ENCODE measurements at regions not wholly inside any gene's neighbourhood (a gene's known extent, or its start where the extent isn't known, plus 50 kb on each side); places are given as distances from the start of the nearest gene placed in this dataset.
"Not testable (repeated sequence)": the region's sequence is repeated elsewhere in the genome, so short reads cannot be mapped to it uniquely, and the experiment has no call there.

DNA sequence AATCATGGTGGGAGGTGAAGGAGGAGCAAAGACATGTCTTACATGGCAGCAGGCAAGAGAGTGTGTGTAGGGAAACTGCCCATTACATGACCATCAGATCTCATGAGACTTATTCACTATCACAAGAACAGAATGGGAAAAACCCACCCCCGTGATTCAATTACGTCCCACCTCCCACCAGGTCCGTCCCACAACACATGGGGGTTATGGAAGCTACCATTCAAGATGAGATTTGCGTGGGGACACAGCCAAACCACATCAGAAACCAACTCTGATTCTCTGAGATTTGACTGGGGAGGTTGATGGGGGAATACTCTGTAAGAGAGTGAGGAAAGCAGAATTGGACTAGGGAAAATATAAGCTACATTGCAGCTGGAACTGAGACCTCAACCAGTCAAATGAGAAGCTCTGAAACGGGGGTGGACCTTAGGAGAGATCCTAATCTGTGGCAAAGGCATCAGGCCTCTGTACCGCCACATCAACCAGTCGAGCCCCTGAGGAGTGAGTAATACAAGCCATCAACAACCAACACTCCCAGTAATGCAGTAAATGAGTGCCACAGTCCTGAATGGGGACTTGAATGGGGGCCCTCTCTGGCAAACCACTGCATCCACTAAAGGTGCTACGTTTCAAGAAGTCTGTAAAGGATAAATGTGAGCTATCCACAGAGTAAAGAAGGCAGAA lies 207.9 kb upstream of the GADL1 start:
- DNase-seq: no peak

DNA sequence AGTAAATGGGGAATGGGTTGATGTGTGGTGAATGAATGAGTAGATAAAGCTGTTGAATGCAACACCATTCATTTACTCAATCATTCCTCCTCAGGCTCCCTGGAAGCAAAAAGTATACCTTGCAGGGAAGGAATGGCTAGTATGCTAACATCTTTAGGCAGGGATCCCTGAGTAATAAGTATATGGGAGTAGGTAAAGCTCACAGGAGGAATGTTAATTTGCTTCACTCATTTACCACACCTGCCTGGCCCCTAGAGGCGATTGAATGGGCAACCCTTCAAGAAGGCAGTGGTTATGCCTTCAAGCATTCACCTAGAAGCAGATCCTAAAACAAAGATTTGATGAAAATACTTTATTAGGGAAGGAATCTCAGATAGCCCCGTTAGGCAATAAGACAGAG lies 208.7 kb upstream of the GADL1 start:
- DNase-seq: no peak

DNA sequence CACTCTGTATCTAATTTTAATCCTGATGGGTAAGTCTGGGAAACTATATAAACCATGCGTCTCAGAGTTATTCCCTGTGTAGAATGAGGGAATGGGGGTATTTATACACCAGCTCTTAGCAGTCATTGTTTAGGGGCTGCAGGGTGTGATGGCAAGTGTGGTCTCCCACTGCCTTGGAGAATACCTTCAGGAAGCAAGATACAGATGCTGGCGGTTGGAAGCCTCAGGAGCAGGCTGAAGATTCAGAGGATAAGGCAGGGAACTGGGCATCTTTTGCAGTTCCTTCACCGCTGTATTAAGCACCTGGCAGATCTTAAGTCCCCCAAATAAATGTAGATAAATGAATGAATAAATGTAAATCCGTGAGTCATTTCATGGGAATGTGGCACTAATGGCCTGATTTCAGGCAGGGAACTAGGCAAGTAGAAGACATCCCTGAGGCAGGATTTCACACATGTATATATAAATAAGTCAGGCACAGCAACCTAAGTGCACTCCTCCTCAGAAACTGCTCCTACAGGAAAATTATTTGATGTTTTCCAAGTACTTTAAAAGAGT lies 209.2 kb upstream of the GADL1 start:
- DNase-seq: no peak

DNA sequence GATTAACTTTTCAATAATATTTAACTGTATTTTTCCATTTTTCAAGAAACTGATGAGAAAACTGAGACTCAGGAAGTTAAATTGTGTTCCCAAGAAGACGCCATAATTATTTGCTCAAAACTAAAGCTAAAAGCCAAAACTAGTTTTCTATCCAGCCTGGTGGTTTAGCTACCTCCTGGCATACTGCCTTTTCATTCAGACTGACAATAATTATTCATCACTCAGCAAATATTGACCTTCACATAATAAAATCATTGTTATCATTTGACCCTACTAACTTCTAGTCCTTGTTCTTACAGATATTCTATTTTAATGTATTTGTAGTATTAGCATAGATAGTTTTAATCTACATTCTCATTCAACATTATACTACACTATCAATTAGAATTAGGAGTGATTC lies 210.6 kb upstream of the GADL1 start:
- DNase-seq: no peak

DNA sequence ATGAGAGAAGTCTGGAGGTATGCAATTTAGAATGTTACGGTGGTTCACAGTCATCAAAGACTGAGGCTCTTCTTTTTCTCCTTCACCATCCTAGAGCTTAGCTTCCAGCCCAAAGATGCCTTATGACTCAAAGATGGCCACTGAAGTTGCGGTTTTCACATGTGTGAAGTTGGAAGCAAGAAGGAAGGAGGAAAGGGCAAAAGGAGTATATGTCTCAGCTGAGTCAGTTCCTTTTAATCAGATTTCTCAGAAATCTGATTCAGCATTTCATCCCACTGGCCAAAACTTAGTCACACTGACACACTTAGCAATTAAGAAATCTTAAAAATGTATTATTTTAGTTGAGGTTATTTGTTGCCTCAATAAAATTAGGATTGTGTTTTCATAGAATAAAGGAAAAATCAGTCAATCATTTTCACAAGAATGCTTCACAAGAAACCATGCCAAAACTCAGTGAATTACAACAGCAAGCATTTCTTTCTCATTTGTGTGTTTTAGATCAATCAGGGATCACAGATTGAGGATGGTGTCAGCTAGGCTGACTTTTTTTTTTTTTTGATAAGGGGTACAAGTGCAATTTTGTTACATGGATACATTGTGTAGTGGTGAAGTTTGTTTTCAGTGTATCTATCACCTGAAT lies 211.1 kb upstream of the GADL1 start:
- no peak for DNase-seq

DNA sequence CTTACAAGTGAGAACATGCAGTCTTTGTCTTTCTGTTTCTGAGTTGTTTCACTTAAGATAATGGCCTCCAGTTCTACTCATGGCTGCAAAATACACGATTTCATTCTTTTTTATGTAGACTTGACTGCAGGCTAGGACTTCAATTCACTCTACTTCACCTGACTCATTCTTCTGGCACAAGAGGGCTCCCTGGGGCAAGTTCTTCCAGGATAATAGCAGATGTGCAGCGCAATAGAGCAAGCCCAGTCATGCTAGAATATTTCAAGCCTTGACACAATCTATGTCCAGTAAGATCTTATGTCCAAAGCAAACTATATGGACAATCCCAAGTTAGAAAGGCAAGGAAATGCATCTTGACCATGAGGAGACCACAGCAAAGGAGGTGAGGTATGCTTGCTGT lies 211.7 kb upstream of the GADL1 start:
- DNase-seq: no peak

DNA sequence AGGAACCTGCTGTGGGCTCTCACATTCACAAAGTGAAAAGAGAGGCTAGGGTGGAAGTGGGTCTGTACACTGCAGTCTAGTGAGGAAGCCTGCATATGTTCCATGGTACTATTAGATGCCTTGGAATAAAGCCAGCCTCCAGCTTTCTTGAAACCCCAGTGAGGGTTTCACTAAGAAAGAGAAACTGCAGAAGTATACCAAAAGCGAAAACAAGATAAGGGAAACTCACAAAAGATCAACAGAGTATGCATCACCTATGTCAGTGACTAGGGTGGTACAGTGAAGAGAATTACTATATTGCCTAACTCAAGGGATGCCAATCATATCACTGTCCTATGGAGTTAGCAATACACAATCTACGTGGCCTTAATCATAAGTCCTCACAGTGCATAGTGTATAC lies 212.5 kb upstream of the GADL1 start:
- no peak for DNase-seq

DNA sequence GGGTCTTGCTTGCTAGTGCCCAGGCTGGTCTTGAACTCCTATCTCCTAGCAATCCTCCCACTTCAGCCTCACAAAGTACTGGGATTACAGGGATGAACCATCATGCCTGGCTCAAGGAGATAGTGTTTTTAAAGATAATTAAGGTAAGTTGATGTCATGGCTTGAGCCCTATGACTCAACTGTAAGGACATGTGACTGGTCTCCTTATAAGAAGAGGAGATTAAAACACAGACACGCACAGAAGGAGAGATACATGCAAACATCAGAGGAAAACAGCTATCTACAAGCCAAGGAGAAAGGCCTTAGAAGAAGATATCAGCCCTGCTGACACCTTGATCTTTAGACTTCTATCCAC lies 220.4 kb upstream of the GADL1 start:
- DNase-seq: no peak

DNA sequence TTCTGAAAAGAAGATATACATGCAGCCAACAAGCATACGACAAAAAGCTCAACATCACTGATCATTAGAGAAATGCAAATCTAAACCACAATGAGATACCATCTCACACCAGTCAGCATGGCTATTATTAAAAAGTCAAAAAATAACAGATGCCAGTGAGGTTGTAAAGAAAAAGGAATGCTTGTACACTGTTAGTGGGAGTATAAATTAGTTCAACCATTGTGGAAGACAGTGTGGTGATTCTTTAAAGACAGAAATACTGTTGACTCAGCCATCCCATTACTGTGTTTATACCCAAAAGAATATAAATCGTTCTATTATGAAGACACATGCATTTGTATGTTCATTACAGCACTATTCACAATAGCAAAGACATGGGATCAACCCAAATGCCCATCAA lies 221.1 kb upstream of the GADL1 start:
- DNase-seq: not testable (repeated sequence)

DNA sequence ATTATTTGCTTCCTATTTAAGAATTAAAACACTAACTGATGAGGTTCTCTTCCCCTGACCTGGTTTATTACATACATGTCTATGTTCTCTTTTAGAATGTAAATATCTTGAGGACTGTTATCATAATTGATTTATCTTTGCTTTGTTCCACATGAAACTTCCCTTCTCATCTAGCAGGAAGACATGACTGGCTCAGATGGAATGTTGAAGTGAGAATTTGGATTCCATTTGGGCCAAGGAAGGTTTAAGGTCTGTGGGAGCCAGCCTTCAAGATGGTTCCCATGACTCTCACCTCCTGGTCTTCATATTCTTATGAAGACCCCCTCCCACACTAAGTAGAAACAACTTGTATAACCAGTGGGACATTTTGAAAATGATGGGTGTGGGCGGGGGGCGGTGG lies 222.2 kb upstream of the GADL1 start:
- no peak for DNase-seq

DNA sequence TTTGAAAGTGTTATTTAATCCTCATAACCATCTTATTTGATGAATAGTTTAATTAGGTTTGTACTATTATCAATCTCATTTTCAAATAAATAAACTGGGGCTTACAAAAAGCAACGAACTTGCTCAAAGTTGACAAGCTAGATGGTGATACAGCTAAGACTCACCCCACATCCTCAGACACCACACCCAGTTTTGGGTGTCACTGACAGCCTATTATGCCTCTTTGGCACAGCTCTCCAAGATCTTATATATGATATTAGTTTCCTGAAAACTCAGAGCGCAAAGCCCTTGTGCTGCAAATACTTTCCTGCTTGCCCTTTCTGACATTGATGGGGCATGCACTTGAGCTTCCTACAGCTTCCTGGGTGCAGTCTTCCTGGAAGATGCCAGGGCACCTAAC lies 223.4 kb upstream of the GADL1 start:
- no peak for DNase-seq

DNA sequence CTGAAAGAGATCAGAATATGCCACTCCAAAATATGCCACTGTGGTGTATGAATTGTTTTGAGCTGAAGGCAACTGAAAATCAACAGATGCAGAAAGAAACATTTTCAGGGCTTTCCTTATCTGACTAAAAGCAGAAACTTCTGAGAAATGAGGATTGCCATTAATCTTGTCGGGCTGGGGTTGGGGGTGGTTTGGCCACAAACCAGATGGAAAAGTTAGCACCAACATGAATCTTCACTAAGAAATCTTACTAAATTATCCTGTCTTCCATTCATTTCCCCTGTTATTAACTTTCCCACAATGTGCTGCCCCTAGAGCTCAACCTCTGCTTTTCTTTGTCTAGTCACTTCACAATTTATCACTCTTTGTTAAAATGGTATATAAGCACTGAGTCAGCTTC lies 229.9 kb upstream of the GADL1 start:
- no peak for DNase-seq

DNA sequence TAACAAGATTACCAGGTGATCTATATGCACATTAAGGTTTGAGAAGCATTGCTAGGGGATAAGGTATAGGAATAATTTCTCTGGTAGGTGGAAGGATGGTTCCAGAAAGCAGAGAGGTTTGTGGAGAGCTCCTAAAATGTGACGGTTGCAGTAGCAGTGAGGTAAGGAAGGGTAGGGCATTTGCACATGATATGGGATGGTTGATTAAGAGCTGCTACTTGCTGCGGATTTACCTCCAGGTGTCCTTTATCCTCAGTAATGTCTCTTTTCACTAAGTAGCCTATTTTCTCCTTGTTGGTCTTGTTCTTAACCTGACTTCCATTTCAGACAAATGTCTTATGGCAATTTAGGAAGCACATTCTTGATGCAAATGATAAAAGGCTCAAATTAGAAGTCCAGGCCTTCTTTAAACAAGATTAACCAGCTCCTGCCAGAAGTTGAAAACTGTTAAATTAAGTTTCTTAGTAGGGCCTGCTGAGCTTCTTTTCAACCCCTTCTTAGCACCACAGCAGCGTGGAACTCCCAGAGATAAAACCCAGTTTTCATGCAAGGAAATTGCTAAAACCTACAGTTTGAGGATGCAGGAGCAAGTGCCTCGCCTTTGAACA lies 231.1 kb upstream of the GADL1 start:
- no peak for DNase-seq

DNA sequence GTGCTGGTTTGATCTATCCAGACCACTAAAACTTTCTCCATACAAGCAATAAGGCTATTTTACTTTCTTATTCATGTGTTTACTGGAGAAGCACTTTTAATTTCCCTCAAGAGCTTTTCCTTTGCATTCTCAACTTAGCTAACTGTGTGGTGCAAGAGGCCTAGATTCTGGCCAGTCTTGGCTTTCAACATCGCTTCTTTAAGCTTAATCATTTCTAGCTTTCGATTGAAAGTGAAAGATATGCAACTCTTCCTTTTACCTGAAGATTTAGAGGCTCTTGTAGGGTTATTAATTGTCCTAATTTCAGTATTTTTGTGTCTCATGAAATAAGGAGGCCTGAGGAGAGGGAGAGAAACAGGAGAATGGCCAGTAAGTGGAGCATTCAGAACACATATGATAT lies 234.8 kb upstream of the GADL1 start:
- no peak for DNase-seq

DNA sequence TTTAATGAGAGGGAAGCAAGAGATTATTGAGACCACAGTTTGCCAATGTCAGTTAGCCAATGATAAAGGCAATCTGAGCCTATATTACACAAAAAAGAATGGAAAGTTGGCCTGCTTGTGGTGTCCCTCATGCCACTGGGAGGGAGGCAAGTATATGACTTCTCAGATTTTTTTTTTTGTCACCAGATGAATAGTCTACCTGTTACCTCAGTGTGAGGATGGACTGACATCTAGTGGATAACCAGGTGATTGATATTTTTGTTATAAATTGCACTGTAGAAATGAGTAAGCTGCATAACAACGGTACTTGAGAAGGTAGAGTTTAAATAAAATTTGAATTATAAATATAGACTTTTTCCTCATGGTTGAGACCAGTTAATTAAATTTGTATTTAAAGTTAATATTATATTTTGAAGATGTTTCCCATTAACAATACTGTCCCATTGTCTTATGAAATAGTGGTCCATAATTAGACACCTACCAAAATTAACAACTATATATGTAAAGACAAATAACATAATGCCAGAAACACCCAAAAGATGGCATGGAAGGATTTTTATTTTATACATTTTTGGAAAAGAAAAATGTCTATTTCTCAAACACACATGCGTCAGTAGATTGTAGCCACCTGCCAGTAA lies 237.8 kb upstream of the GADL1 start:
- DNase-seq: no peak

DNA sequence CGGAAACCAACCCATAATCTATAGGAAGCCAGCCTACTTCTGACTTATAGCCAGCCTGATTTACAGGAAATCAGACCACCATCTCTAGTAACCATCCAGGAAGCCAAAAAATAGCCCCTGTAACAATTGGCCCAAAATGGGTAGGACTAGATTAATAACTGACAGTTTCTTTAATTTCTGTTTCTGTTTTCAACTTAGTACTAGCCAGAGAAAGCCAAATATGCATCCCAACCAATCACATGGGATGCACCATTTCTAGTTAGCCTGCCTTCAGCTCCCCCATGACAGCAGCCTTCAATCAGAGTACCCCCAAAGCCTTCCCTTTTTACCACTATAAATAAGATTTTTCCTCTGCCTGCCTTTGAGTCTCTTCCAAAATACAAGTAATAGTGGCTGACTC lies 239.1 kb upstream of the GADL1 start:
- DNase-seq: no peak

DNA sequence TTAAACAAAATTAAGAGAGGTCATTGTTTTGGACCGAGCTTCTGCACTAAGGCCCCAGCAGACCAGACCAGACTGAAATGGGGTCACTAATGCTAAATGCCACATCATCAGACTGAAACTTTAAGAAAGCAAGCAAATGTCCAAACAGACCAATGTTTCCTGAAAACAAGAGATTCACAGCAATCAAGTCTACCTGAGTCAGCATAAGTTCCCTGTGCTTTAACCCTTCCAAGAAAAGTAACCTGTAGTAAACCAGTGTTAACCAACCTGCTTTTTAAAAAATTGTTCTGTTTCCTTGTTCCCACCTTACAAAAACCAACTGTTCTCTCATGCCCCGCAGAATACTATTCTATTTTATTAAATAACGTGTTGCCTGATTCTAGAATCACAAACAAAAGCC lies 241.1 kb upstream of the GADL1 start:
- no peak for DNase-seq

DNA sequence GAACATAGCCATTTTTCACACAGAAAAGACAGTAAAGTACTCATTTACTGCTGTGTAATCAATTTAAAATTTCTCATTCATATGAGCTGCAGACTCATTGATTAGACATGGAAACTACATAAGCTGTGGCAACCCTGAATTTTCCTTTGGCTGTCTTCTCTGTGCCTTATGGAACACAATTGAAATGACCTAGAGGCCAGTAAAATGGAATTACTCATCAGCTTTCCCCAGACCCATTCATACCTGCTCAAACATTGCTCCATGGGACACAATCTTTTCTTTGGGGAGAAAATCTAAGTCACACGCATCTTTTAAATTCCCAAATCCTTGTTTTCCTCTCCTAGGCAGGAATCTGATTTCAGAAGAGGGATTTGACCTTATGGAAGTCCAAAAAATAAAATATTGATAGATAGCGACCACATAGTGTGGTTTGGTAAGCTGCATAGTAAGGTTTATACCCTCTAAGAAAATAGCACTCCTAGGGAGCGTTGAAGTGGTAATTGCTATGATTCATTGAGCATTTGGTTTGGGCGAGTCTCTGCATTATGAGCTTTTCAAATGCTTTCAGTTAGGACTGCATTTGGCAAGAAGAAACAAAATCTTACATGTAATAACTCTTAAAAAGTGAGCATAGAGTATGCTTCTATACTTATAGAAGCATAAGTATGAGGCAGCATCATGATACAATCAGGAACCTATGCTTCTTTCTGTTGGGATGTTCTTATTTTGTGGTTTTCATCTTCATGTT lies 243.4 kb upstream of the GADL1 start:
- DNase-seq: no peak

DNA sequence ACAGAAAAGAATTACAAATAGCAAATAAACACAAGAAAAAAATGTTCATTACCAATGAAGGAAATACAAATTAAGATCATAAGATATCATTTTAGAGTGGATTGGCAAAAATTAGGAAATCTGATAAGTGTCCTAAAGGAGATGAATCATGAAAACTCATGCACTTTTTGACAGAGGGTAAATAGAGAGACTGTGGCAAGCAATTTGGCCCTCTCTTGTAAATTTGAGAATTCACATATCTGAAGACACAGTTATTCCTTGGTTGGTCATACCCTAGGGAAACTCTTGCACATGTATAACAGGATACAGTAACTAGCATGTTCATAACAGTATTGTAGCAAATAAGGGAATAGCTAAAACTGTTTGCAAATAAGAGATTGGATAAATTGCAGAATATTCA lies 246.0 kb upstream of the GADL1 start:
- DNase-seq: no peak

DNA sequence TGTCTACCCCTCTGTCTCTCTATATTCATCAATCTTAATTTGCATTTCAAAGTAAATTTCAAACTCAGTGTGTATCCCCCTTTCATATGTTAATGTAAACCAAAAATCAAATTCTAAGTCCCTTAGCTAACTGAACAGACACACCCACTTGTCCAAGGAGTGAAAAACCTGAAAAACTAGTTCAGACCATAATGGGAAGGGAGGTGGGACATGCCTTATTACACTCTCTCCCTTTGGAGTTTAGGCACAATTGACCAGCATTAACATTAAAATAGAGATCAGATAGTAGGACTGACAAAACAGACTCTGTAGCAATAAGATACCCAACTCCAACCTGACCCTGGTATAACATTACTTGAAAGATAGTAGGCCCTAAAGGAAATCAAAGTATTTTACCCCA lies 247.7 kb upstream of the GADL1 start:
- no peak for DNase-seq

DNA sequence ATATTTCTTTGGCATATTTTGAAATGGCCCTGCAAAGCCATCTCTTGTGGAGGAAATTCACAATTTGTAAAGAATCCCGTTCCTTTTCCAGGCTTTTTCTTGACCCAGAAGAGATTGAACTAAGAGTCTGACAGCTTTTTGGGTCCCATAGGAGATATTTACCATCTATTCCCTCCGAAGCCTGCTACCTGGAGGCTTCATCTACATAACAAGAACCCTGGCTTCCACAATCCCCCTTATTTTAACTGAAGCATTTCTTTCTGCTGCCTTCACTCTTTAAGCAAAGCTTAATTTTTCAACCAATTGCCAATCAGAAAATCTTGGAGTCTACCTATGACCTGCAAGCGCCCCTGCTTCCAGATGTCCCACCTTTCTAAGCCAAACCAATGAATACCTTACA lies 248.1 kb upstream of the GADL1 start:
- no peak for DNase-seq

DNA sequence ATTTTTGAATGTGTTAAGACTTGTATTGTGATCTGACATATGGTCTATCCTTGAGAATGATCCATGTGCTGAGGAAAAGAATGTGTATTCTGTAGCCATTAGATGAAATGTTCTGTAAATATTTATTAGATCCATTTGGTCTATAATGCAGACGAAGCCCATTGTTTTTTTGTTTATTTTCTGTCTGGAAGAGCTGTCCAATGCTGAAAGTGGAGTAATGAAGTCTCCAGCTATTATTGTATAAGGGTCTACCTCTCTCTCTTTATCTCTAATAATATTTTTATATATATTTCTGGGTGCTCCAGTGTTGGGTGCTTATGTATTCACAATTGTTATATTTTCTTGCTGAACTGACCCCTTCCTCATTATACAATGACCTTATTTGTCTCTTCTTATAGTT lies 250.6 kb upstream of the GADL1 start:
- DNase-seq: no peak

DNA sequence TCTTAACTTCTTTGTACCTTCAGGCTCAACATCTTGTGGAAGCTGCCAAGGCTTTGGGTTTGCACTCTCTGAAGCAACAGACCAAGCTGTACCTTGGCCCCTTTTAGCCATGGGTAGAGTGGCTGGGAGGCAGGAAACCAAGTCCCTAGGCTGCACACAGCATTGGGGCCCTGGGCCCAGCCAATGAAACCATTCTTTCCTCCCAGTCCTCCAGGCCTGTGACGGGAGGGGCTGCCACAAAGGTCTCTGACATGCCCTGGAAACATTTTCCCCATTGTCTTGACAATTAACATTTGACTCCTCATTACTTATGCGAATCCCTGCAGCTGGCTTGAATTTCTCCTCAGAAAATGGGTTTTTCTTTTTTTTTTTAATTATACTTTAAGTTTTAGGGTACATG lies 253.1 kb upstream of the GADL1 start:
- no peak for DNase-seq

Data from activated naive CD4-positive, alpha-beta T cell treated with anti-CD3 and anti-CD28 coated beads, Interleukin-2, amount 50 U/mL, for 16 hours (primary cell).